DMS 273 (cell line): ENCODE measurements at regions not wholly inside any gene's neighbourhood (a gene's known extent, or its start where the extent isn't known, plus 50 kb on each side); places are given as distances from the start of the nearest gene placed in this dataset.
A peak's percentile ranks its signal among the peaks of the same experiment; 100 is the strongest.
"Not testable (repeated sequence)": the region's sequence is repeated elsewhere in the genome, so short reads cannot be mapped to it uniquely, and the experiment has no call there.

Experiments used
- DNase-seq: peaks from one replicate; lab custom pipeline; 2025; ENCODE audit not compliant: unreplicated experiment; lab: John Stamatoyannopoulos, UW

DNA sequence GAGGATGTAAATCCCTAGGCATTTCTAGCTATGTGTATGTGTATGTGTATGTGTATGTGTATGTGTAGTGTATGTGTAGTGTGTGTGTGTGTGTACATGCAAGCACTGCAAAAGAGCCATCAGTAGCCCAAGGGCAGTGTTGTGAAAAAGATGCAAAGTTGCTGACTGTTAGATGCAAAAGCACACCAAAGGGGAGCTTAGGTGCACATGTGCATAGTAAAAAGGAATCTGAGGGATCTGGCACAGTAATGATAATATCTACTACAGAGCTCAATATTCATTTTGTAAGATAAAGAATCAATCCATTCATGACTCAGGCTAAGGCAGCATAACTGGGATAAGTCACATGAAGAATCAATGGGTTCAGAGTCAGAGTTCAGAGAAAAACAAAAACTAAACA, 80.2 kb downstream of the TMEM47 start:
- DNase-seq: no peak

DNA sequence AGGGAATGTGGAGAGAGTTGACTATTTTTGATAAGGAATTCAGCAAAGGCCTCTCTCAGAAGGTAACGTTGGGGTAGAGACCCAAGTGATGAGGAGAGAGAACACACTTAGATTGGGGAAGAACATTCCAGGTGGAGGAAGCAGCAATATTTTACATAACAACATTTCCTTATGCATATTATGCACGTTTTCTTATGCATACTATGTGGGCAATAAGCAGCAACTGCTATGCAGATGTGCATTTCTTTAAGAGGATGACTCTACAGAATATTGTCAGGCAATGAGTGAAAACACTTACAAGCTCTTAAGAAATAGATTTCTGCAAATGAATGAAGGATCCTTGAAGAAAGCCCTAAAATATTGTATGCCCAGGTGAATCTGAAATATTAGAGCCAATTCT, 91.1 kb downstream of the TMEM47 start:
- no peak for DNase-seq

DNA sequence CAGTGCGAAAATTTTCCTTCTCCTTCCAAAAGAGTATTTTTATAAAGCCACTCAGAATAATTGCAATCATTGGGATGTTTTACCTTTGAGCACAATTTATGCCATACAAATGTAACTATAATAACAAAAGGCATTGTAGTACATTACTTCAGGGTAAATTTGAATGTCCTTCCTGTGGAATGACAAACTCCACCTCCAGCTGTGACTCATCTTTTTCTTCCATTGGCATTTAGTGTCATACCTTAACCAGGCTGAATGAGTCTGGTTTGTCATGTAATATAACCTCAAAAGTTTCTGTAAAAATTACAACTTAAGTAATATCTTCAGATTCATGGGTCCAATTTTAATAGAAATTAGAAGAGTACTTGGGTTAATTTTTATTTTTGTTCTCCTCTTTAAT, 93.3 kb downstream of the TMEM47 start:
- no peak for DNase-seq

- no peak for DNase-seq
Observed at GRCh38 chrX:34563061-34563460, 94.0 kb downstream of the TMEM47 start.

DNA sequence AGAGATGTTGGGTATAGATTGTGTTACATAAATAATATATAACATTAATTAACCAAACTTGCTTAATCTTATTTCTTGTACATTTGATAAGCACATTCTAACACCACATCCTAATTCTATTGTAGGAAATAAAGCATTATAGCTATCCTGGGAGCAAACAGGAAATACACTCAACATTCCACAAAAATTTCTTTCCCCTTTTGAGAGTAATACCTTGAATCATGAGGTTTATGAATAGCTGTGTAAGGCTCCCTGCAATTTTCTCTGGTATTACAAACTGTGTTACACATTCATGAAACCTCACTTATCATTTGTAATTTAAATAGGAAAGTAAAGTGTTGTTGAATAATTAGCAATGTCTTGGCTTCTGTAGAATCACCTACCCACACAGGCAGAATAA, 95.1 kb downstream of the TMEM47 start:
- DNase-seq: no peak

DNA sequence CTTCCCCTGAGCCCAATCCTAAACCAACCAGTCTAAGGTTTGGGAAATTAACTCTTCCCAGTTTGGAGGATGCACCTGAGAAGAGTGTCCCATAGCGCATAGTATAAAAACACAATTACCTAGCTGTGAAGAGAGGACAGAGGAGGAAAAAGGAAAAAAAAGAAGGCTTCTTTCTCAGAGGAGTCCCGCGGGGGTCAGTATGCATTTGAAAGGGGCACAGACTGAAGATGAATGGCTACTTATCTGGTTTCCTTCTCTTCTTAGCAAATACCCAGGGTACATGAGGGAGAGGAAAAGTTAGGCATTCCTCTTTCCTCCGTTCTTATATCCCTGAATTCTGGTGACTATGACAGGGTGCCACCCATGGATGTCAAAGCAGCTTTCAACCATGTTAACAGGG, 96.9 kb downstream of the TMEM47 start:
- no peak for DNase-seq

DNA sequence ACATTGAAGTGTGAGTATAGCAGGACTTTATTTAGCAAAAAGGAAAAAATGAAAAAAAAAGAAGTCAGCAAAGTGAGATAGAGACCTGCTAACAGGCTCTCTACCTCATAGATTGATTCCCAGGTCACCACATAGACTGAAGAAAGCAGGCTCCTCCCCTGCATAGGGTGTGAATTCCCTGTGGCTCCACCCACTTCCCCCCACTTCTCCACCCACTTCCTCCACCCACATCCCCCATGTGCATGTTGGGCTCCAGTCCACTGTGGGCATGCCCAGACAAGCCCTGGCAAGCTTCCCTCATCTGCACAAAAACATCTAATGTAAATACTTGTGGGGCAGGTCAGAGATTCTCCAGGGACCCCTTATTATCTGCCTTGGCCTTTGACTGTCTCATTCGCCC, 97.8 kb downstream of the TMEM47 start:
- DNase-seq: peak; percentile 6

DNA sequence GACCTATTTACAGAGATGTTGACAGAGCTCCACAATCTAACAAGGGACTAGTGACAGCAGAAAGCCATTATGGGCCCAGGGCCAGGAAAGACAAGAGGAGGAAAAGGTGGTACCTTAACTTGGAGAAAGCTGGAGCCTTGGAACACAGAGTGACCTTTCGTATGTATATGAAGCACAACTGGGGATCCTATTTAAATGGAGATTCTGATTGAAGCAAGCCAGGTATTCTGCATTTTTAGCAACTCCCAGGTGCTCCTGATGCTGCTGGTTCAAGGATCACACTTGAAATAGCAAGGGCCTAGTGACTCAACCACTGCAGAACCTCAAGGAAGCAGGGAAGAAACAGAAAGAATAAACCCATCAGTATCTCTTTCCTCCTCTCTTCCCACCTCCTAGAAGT, 99.4 kb downstream of the TMEM47 start:
- no peak for DNase-seq

- DNase-seq: no peak
Observed at GRCh38 chrX:34555481-34555880, 101.6 kb downstream of the TMEM47 start.

DNA sequence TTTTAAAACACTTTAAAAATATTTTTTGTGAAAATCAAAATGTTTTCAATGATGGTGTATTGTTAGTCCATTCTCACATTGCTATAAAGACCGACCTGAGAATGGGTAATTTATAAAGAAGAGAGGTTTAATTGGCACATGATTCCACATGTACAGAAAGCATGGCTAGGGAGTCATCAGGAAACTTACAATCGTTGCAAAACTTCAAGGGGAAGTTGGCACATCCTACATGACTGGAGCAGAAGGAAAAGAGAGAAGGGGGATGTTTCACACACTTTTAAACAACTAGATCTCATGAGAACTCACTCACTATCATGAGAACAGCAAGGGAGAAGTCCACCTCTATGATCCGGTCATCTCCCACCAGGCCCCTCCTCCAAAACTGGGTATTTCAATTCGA, 110.7 kb downstream of the TMEM47 start:
- no peak for DNase-seq

DNA sequence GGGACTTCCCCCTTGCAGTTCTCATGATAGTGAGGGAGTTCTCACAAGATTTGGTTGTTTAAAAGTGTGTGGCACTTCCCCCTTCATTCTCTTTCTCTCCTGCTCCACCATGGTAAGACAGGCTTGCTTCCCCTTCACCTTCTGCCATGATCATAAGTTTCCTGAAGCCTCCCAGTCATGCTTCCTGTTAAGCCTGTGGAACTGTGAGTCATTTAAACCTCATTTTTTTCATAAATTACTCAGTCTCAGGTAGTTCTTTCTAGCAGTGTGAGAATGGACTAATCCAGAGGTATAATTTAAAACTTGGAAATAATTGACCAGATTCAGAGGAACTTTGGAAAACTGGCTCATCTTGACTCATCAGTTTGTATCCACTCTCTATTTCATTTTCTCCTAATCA, 129.0 kb downstream of the TMEM47 start:
- no peak for DNase-seq

DNA sequence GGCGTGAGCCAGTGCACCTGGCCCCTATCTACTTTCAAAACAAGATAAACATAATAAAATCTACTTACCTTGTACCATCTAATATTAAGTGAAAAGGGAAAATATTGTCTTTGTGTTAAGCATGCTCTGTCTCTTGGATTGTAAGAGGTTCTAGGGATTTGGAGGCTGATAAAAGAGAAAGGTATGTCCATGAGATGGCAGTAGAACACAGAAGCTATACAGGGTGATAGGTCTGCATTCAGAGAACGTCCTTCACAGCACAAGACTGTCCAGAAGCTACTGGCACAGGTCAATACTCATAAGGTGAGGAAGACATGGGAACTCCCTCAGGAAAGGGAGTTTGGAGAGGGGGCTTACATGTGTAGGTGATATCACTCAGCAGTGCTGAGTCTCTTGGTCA, 135.5 kb downstream of the TMEM47 start:
- no peak for DNase-seq

DNA sequence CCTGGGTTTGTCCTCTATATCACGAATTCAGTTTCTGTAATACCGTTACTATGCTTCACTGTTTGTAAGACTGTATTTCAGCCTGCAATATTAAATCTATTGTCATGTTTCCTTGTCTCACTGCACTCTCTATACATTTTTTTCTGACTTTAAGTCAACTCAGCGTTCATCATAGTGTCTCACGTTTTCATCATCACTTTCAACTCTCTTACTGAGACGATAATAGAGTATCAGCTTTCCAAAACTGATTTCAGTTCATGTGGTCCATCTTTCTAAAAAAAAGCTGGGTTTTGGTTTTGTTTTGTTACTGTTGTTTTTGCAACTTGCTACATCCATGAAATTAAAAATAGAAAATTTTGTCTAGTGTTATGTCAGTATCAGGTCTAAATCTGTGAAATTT, 147.7 kb downstream of the TMEM47 start:
- DNase-seq: no peak

- DNase-seq: no peak
Observed at GRCh38 chrX:34503119-34503518, 154.0 kb downstream of the TMEM47 start.

GRCh38 chrX:34493086-34493485, 164.0 kb downstream of the TMEM47 start:
- no peak for DNase-seq

- no peak for DNase-seq
Observed at GRCh38 chrX:34491126-34491525, 166.0 kb downstream of the TMEM47 start.

DNA sequence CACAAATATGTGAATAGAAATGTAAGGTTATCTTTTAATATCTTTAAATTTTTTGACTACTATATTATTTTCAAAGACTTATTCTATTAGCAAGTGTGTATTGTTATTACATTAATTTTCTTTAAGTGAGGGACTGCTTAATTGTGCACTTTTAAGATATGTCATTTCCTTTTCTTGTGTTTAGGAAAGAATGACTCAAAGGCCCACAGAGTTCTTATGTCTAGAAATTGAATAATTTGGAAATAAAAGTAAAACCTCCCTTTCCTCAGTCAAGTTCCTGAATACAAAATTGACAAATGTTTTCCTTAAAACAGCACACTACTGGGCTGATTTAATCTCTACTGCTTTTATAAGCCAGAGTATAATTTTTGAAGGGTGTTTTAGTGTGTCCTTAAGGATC, 169.7 kb downstream of the TMEM47 start:
- no peak for DNase-seq

DNA sequence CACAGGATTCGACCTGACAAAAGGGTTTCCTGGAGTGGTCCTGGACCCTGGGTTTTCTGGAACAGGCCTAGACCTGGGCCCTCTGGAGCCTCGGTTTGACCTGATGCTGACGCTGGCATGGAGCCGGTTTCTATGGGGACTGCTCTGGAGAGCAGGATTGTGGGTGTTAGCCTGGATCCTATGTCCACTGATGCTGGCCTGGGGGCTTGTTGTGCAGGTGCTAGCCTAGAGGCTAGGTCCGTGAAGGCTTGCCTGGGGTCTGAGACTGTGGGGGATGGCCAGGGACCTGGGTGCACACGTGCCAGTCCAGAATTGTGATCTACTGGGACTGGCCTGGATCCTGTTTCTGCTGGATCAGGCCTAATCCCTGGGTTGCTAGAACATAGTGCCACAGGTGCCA, 173.1 kb downstream of the TMEM47 start:
- no peak for DNase-seq

DNA sequence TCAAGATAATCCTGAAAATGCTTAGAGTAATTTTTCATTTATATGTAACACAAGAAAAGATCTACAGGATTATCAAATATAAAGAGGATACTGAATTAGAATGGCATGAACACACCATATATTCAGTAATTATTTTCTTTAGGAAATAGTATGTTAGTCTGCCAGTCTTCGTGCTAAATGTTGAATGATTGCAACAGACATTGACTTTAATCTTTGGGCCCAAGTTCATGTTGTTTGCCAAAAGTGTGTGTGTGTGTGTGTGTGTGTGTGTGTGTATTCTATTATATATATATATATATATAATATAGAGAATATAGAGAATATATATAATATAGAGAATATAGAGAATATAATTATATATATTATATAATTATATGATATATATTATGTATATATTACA, 186.6 kb downstream of the TMEM47 start:
- DNase-seq: no peak

GRCh38 chrX:34467437-34467836, 189.6 kb downstream of the TMEM47 start:
- DNase-seq: no peak

DNA sequence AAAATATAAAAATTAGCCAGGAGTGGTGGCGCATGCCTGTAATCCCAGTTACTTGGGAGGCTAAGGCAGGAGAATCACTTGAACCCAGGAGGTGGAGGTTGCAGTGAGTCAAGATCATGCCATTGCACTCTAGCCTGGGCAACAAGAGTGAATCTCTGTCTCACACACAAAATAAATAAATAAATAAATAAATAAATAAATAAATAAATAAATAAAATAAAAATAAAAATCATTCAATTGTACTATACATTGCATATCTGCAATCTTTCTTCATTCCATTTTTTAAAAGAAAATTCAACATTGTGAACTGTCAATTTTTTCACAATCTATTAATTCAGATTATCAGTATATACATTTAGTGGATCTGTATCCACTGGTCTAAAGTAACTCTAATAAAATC, 193.9 kb downstream of the TMEM47 start:
- not testable (repeated sequence) for DNase-seq

- not testable (repeated sequence) for DNase-seq
Observed at GRCh38 chrX:34457850-34458249, 199.2 kb downstream of the TMEM47 start.

DNA sequence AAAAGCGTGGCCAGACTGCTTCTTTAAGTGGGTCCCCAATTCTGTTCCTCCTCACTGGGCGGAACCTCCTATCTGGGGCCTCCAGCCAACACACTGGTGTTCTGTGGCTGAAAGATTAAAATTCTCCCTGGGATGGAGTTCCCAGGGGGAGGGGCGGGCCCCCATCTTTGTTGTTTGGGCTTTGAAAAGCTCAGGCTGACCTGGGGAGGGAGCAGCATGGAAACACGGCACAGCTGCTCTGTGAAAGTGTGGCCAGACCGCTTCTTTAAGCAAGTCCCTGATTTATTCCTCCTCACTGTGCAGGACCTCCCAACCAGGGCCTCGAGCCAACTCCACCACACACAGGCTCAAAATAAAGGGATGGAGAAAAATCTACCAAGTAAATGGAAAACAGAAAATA, 219.5 kb downstream of the TMEM47 start:
- DNase-seq: no peak

DNA sequence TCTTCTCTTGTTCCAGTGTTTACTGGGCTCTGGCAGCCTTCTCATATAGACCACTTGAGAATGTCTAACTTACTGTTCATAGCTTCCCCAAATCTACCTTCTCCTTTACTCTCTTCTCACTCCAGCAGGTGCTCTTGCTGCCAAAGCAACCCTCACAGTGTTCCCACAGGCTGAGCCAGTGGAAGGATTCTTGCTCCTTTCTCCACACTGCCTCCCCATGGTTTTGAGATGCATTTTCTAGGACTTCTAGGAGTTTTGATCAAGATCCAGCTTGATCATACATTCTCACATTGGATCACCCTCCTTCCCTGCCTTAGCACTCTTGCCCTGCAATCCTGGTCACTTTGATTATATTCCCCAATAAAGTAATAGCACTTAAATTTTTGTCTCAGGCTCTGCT, 230.8 kb downstream of the TMEM47 start:
- DNase-seq: peak; percentile 2
